Ishikawa (cell line): ENCODE measurements at regions not wholly inside any gene's neighbourhood (a gene's known extent, or its start where the extent isn't known, plus 50 kb on each side); places are given as distances from the start of the nearest gene placed in this dataset.

Experiments
- CEBPB ChIP-seq: IDR thresholded peaks from 2 replicates; pipeline ENCODE4 v1.6.1; 2012
- CREB1 ChIP-seq: IDR thresholded peaks from 2 replicates; pipeline ENCODE4 v1.6.1; 2012; ENCODE audit warnings: low read depth
- EGR1 ChIP-seq: IDR thresholded peaks from 2 replicates; pipeline ENCODE4 v1.6.1; 2012
- EP300 ChIP-seq: IDR thresholded peaks from 2 replicates; pipeline ENCODE4 v1.6.1; 2012; ENCODE audit warnings: borderline replicate concordance
- FOXM1 ChIP-seq: IDR thresholded peaks from 2 replicates; pipeline ENCODE4 v1.6.1; 2012; ENCODE audit warnings: low read depth, borderline replicate concordance
- NFIC ChIP-seq: IDR thresholded peaks from 2 replicates; pipeline ENCODE4 v1.6.1; 2012
- RAD21 ChIP-seq: IDR thresholded peaks from 2 replicates; pipeline ENCODE4 v1.6.1; 2012; ENCODE audit warnings: low read depth
- REST ChIP-seq: IDR thresholded peaks from 2 replicates; pipeline ENCODE4 v1.6.1; 2012; ENCODE audit warnings: low read depth, mild to moderate bottlenecking
- TAF1 ChIP-seq: IDR thresholded peaks from 2 replicates; pipeline ENCODE4 v1.6.1; 2012; ENCODE audit warnings: low read depth, mild to moderate bottlenecking
- TCF12 ChIP-seq: IDR thresholded peaks from 2 replicates; pipeline ENCODE4 v1.6.1; 2012; ENCODE audit warnings: low read depth
- TEAD4 ChIP-seq: IDR thresholded peaks from 2 replicates; pipeline ENCODE4 v1.6.1; 2012
- USF1 ChIP-seq: IDR thresholded peaks from 2 replicates; pipeline ENCODE4 v1.6.1; 2012
- YY1 ChIP-seq: IDR thresholded peaks from 2 replicates; pipeline ENCODE4 v1.6.1; 2012; ENCODE audit warnings: low read depth
- ZBTB7A ChIP-seq: IDR thresholded peaks from 2 replicates; pipeline ENCODE4 v1.6.1; 2012; ENCODE audit warnings: low read depth
- TF ChIP-seq, protein P1 (sequence below): IDR thresholded peaks from 2 replicates; pipeline ENCODE4 v1.6.1; 2012

DNA sequence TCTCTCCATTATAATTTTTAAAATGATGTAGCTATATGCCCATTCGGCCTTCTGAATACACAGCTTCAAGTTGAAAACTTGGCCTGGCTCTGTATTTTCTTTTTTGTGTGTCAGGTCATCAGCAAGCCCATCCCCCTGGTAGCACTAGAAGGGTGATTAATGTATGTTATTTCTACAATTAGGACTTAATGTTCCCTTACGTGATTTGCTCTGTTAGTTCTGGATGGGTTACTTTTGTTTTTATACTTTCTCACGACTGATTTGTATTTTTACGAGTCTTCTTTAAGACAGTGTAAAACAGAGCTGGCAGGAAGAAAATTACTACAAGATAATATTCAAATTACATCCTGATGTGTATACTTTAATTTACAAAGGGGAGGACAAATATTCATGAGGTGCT lies 88.4 kb upstream of the RGPD4 start:
- TF ChIP-seq RAD21 (no peak), TEAD4 (no peak)

DNA sequence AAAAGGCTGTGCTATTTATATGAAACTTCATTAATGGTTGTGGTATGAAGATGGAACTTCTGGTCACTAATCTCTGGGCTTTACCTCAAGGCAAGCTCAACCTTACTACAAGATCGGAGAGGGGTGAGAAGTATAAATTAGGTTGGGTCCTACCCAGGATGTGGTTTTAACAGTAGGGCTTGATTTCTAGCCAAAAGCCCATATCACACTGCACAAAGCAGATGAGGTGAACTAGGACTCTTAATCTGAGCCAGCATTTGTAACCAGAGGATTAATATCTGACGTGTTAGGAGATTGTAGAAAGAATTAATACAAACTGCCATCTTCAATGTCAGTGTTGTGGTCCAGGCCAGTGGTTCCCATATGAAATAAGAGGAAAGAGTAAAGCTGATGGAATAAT lies 86.4 kb upstream of the RGPD4 start:
- no peak for TF ChIP-seq RAD21

DNA sequence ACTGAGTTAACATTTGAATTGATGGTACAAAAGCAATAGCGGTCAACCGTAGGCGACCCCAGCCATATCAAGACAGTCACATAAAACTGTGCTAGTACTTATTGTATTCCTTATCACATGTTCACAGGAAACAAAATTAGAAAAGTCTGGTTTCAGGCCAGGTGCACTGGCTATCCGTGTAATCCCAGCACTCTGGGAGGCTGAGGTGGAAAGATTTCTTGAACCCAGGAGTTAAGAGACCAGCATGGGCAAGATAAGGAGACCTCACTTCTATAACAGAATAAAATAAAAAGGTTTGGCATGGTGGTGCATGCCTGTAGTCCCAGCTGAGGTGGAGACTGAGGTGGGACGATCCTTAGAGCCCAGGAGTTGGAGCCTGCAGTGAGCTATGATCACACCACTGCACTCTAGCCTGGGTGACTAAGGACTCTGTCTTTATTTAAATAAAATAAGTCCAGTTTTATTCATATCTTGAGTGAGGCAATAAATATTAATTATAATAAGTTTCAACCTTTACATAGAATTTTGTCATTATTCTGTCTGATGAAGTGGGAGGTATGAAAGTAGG lies 84.1 kb upstream of the RGPD4 start:
- no peak for TF ChIP-seq FOXM1
- no peak for TF ChIP-seq YY1
- TF ChIP-seq EP300: no peak
- no peak for TF ChIP-seq TCF12
- TF ChIP-seq EGR1: no peak
- TF ChIP-seq REST: no peak
- no peak for TF ChIP-seq USF1
- no peak for TF ChIP-seq ZBTB7A
- TF ChIP-seq TEAD4: no peak
- TF ChIP-seq NFIC: no peak
- no peak for TF ChIP-seq TAF1
- TF ChIP-seq RAD21: no peak

DNA sequence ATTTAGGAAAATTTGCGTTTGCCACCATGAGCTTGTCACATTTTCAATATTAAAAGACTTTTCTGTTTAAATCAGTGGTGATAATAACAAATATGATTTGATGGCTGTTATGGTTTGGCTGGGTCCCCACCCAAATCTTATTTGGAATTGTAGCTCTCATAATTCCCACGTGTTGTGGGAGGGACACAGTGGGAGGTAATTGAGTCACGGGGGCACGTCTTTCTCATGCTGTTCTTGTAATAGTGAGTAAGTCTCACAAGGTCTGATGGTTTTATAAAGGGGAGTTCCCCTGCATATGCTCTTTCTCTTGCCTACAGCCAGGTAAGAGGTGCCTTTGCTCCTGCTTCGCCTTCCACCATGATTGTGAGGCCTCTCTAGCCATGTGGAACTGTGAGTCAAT lies 83.4 kb upstream of the RGPD4 start:
- TF ChIP-seq EP300 (no peak), REST (no peak), FOXM1 (no peak), CREB1 (no peak), TAF1 (no peak), YY1 (no peak), NFIC (no peak), EGR1 (no peak), TCF12 (no peak), CEBPB (no peak), USF1 (no peak), RAD21 (no peak), TEAD4 (no peak), ZBTB7A (no peak)
- TF ChIP-seq, protein P1, sequence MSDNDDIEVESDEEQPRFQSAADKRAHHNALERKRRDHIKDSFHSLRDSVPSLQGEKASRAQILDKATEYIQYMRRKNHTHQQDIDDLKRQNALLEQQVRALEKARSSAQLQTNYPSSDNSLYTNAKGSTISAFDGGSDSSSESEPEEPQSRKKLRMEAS: no peak

GRCh38 chr2:107745100-107745499 lies 81.6 kb upstream of the RGPD4 start:
- TF ChIP-seq REST (no peak), EP300 (no peak), NFIC (no peak), CEBPB (no peak), YY1 (no peak), CREB1 (no peak), RAD21 (no peak), TEAD4 (no peak), ZBTB7A (no peak), TAF1 (no peak), USF1 (no peak), FOXM1 (no peak), EGR1 (no peak), TCF12 (no peak)
- TF ChIP-seq, protein P1: no peak
